ENCODE measurements at regions not wholly inside any gene's neighbourhood (a gene's known extent, or its start where the extent isn't known, plus 50 kb on each side); places are given as distances from the start of the nearest gene placed in this dataset.
"Not testable (repeated sequence)": the region's sequence is repeated elsewhere in the genome, so short reads cannot be mapped to it uniquely, and the experiment has no call there.

- DNase-seq (no peak), ATAC-seq (no peak)
- no peak for TF ChIP-seq CTCF (IDR thresholded peaks at IDR 0.05)
- intact Hi-C loops (cut with DNase I): no loop called here
- H3K4me3 ChIP-seq: no peak overlapping the region
- H3K9me3 ChIP-seq: no peaks in the 10 kb centered on the region
- no peak overlapping the region for H3K27ac ChIP-seq
- H3K27me3 ChIP-seq (ENCODE audit: insufficient read depth in 3 of 3, low read length in 2 of 3): no peaks in the 10 kb centered on the region
- H3K36me3 ChIP-seq (ENCODE audit: insufficient read depth in 1 of 2, low read depth in 1 of 2): no peaks in the 10 kb centered on the region
- 65 to 72% (median 70%) methylated on average over 2 of the region's 2 CpGs for WGBS, 3 donors
- H3K4me1 ChIP-seq: no peaks in the 10 kb centered on the region
Measured at GRCh38 chr10:90245623-90246022, 544.2 kb downstream of the KIF20B start.

- 80 to 89% (median 87%) methylated on average over 16 of the region's 16 CpGs for WGBS, 3 donors
- ATAC-seq; H3K4me1 ChIP-seq; intact Hi-C loops (cut with DNase I); H3K27me3 ChIP-seq (ENCODE audit: insufficient read depth in 3 of 3, low read length in 2 of 3); DNase-seq; H3K27ac ChIP-seq; H3K36me3 ChIP-seq (ENCODE audit: insufficient read depth in 1 of 2, low read depth in 1 of 2); H3K9me3 ChIP-seq; H3K4me3 ChIP-seq: not testable (repeated sequence)
Measured at GRCh38 chr10:90250784-90251183, 549.4 kb downstream of the KIF20B start.

GRCh38 chr10:90269699-90270098 lies 568.3 kb downstream of the KIF20B start:
- ATAC-seq: no peak
- WGBS, 3 donors: 56 to 61% (median 58%) methylated on average over 2 of the region's 2 CpGs
- Histone ChIP-seq H3K4me3 (no peak overlapping the region), H3K36me3 (ENCODE audit: insufficient read depth in 1 of 2, low read depth in 1 of 2) (no peaks in the 10 kb centered on the region), H3K9me3 (no peaks in the 10 kb centered on the region), H3K27ac (no peak overlapping the region), H3K27me3 (ENCODE audit: insufficient read depth in 3 of 3, low read length in 2 of 3) (no peaks in the 10 kb centered on the region), H3K4me1 (no peaks in the 10 kb centered on the region)
- DNase-seq: no peak
- intact Hi-C loops (cut with DNase I): no loop called here
- TF ChIP-seq CTCF (IDR thresholded peaks at IDR 0.05): no peak

- no peak for DNase-seq
- no peaks in the 10 kb centered on the region for H3K27me3 ChIP-seq (ENCODE audit: insufficient read depth in 3 of 3, low read length in 2 of 3)
- ATAC-seq: no peak
- WGBS, 3 donors: 76 to 82% (median 79%) methylated on average over 5 of the region's 5 CpGs
- intact Hi-C loops (cut with DNase I): no loop called here
- H3K9me3 ChIP-seq: no peaks in the 10 kb centered on the region
- TF ChIP-seq CTCF (IDR thresholded peaks at IDR 0.05): no peak
- H3K4me3 ChIP-seq: no peak overlapping the region
- H3K4me1 ChIP-seq: no peaks in the 10 kb centered on the region
- H3K27ac ChIP-seq: no peak overlapping the region
- no peaks in the 10 kb centered on the region for H3K36me3 ChIP-seq (ENCODE audit: insufficient read depth in 1 of 2, low read depth in 1 of 2)
Measured at GRCh38 chr10:90274721-90275468, 573.5 kb downstream of the KIF20B start.

- Histone ChIP-seq H3K27me3 (ENCODE audit: insufficient read depth in 3 of 3, low read length in 2 of 3) (no peaks in the 10 kb centered on the region), H3K9me3 (no peaks in the 10 kb centered on the region), H3K27ac (no peak overlapping the region), H3K36me3 (ENCODE audit: insufficient read depth in 1 of 2, low read depth in 1 of 2) (no peaks in the 10 kb centered on the region), H3K4me1 (no peaks in the 10 kb centered on the region), H3K4me3 (no peak overlapping the region)
- no peak for TF ChIP-seq CTCF (IDR thresholded peaks at IDR 0.05)
- ATAC-seq: no peak
- 50 to 57% (median 54%) methylated on average over 4 of the region's 4 CpGs for WGBS, 3 donors
- no peak for DNase-seq
- intact Hi-C loops (cut with DNase I): no loop called here
Measured at GRCh38 chr10:90276894-90277475, 575.6 kb downstream of the KIF20B start.
